ENCODE measurements at regions not wholly inside any gene's neighbourhood (a gene's known extent, or its start where the extent isn't known, plus 50 kb on each side); places are given as distances from the start of the nearest gene placed in this dataset.

GRCh38 chr7:28355635-28356319, 56.5 kb upstream of the CREB5 start:
- no peak for DNase-seq (ENCODE audit: low read depth)
- TF ChIP-seq CTCF (IDR thresholded peaks at IDR 0.05; ENCODE audit: control insufficient read depth, extremely low read depth, insufficient read depth) = no peak
- no peak overlapping the region for H3K4me3 ChIP-seq (ENCODE audit: low read depth, low read length)

GRCh38 chr7:28356619-28357018, 55.7 kb upstream of the CREB5 start:
- no peak for TF ChIP-seq CTCF (IDR thresholded peaks at IDR 0.05; ENCODE audit: control insufficient read depth, extremely low read depth, insufficient read depth)
- DNase-seq (ENCODE audit: low read depth) = no peak
- H3K4me3 ChIP-seq (ENCODE audit: low read depth, low read length) = no peak overlapping the region

- no peak for TF ChIP-seq CTCF (IDR thresholded peaks at IDR 0.05; ENCODE audit: control insufficient read depth, extremely low read depth, insufficient read depth)
- H3K4me3 ChIP-seq (ENCODE audit: low read depth, low read length) = no peak overlapping the region
- no peak for DNase-seq (ENCODE audit: low read depth)
Observed at GRCh38 chr7:28358423-28358868, 53.9 kb upstream of the CREB5 start.

GRCh38 chr7:28360739-28361138, 51.6 kb upstream of the CREB5 start:
- no peak for DNase-seq (ENCODE audit: low read depth)
- no peak for TF ChIP-seq CTCF (IDR thresholded peaks at IDR 0.05; ENCODE audit: control insufficient read depth, extremely low read depth, insufficient read depth)
- no peak overlapping the region for H3K4me3 ChIP-seq (ENCODE audit: low read depth, low read length)

GRCh38 chr7:28361551-28361950, 50.8 kb upstream of the CREB5 start:
- TF ChIP-seq CTCF (IDR thresholded peaks at IDR 0.05; ENCODE audit: control insufficient read depth, extremely low read depth, insufficient read depth) = no peak
- DNase-seq (ENCODE audit: low read depth) = no peak
- no peak overlapping the region for H3K4me3 ChIP-seq (ENCODE audit: low read depth, low read length)

- no peak for DNase-seq (ENCODE audit: low read depth)
- H3K4me3 ChIP-seq (ENCODE audit: low read depth, low read length) = no peak overlapping the region
- TF ChIP-seq CTCF (IDR thresholded peaks at IDR 0.05; ENCODE audit: control insufficient read depth, extremely low read depth, insufficient read depth) = no peak
Observed at GRCh38 chr7:28362182-28362581, 50.1 kb upstream of the CREB5 start.

Data from LNCaP clone FGC (cell line).